GM10266 (cell line): ENCODE measurements at regions not wholly inside any gene's neighbourhood (a gene's known extent, or its start where the extent isn't known, plus 50 kb on each side); places are given as distances from the start of the nearest gene placed in this dataset.
A peak's percentile ranks its signal among the peaks of the same experiment; 100 is the strongest.

Experiments used
- DNase-seq: peaks from one replicate; pipeline ENCODE4 v3.0.0; 2012; ENCODE audit errors: extremely low spot score
- TF ChIP-seq, protein P1 (sequence below): IDR thresholded peaks from 2 replicates; pipeline ENCODE4 v1.5.1; 2012; ENCODE audit warnings: mild to moderate bottlenecking, low read depth; ENCODE audit not compliant: control insufficient read depth, insufficient read depth; ENCODE audit errors: missing control alignments

GRCh38 chr13:53749306-53749705 lies 720.7 kb downstream of the OLFM4 start:
- TF ChIP-seq, protein P1, sequence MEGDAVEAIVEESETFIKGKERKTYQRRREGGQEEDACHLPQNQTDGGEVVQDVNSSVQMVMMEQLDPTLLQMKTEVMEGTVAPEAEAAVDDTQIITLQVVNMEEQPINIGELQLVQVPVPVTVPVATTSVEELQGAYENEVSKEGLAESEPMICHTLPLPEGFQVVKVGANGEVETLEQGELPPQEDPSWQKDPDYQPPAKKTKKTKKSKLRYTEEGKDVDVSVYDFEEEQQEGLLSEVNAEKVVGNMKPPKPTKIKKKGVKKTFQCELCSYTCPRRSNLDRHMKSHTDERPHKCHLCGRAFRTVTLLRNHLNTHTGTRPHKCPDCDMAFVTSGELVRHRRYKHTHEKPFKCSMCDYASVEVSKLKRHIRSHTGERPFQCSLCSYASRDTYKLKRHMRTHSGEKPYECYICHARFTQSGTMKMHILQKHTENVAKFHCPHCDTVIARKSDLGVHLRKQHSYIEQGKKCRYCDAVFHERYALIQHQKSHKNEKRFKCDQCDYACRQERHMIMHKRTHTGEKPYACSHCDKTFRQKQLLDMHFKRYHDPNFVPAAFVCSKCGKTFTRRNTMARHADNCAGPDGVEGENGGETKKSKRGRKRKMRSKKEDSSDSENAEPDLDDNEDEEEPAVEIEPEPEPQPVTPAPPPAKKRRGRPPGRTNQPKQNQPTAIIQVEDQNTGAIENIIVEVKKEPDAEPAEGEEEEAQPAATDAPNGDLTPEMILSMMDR, result no peak
- no peak for DNase-seq

DNA sequence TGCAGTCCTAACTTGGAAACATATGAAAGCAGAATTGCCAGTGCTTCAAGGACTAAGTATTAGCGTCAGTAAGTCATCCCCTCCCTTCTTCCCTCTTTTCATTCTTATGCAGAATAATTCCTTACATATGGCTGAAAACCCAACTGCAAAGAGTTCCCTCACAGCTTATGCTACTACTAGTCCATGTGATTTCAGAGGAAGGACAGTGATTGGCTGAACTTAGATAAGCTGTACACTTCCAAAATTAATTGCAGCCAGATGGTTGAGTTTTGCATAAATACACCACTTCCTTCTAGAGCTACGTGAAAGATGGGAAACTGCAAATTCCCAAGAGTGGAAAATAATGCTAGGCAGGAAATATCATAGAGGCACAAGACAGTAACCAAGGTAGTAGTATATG lies 730.4 kb downstream of the OLFM4 start:
- TF ChIP-seq, protein P1, result no peak
- DNase-seq, result no peak

- TF ChIP-seq, protein P1, result no peak
- no peak for DNase-seq
These were observed 747.2 kb downstream of the OLFM4 start for GRCh38 chr13:53775807-53776206.

GRCh38 chr13:53778937-53779336 lies 750.3 kb downstream of the OLFM4 start:
- DNase-seq, result no peak
- TF ChIP-seq, protein P1, result no peak

- TF ChIP-seq, protein P1, result no peak
- no peak for DNase-seq
These were observed 753.3 kb downstream of the OLFM4 start for GRCh38 chr13:53781941-53782340.

GRCh38 chr13:53782488-53782961 lies 753.9 kb downstream of the OLFM4 start:
- peak; percentile 14 for DNase-seq
- TF ChIP-seq, protein P1, result peak; percentile 79

- no peak for DNase-seq
These were observed 754.9 kb downstream of the OLFM4 start for GRCh38 chr13:53783471-53783870.

More at GRCh38 chr13:53783471-53783870, 754.9 kb downstream of the OLFM4 start:
- TF ChIP-seq, protein P1, result no peak
